Fibroblast of skin of abdomen (primary cell): ENCODE measurements at regions not wholly inside any gene's neighbourhood (a gene's known extent, or its start where the extent isn't known, plus 50 kb on each side); places are given as distances from the start of the nearest gene placed in this dataset.

Source experiments
- DNase-seq: peaks from one replicate; pipeline ENCODE4 v3.0.0-alpha.2; 2013

DNA sequence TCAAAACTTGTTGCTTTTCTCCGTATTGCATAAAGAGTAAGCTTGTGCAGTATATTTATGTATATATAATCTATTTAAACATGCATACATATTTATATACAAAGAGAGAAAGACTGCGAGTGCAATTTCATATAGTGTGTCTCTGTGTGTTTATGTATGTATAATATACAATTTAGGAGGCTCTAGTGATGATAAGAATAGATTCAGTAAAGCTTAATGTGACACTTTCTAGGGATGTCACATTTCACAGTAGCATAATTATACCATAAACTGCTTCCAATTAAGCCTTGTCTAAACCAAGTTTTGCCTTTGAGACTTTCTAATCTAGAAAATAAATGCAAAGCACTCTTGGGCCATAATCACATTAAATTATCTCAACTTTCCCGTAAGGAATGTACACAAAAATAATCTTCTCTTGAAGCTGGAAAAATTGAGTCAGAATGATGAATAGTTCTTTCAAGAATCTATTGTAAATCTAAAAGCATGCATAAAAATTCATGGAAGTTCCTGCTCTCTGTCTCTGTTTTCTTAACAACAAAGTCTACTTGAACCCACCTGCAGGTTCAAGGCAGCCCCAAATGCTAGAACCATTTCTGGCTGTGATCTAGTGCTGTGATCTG lies 114.1 kb upstream of the NPY2R start:
- no peak for DNase-seq

DNA sequence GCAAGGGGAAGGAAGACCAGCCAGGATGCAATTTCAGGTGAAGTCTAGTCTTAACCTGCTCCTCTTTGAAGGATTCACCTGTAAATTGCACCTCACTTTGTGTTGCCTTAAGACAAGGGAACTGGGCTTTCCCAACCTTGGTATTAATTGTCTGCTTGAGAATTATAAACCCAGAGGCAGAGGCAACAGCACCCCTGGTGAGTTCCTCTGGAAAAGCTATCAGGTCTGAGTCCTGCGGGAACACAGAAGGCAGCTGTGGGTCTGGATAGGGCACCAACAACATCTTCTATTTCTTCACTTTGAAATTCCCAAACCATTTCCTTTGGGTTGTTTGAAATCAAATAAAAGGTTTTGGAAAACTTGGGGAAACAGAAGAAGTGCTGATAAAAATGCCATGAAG lies 109.2 kb upstream of the NPY2R start:
- no peak for DNase-seq

DNA sequence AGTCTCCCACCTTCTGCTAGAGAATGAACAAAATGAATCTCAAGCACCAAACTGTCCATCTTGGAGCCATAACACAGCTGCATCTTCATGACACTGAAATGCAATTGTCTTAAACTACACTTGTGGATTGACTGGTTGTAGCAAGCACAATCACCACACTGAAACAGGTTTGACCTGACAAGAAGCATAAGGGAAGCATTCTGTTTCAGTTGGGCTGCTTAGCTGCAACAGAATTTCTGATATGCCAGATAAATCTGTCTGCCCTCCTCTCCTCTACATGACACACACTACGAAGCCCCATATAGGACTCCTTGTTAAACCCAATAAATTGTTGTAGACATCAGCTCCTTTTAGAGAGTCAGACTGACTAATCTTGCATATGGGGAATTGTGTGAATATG lies 101.8 kb upstream of the NPY2R start:
- no peak for DNase-seq

- no peak for DNase-seq
Measured at GRCh38 chr4:155107059-155107458, 101.4 kb upstream of the NPY2R start.

GRCh38 chr4:155114790-155115189 lies 93.6 kb upstream of the NPY2R start:
- DNase-seq, result no peak

GRCh38 chr4:155119006-155119405 lies 89.4 kb upstream of the NPY2R start:
- DNase-seq, result no peak

- no peak for DNase-seq
Measured at GRCh38 chr4:155120536-155120935, 87.9 kb upstream of the NPY2R start.

DNA sequence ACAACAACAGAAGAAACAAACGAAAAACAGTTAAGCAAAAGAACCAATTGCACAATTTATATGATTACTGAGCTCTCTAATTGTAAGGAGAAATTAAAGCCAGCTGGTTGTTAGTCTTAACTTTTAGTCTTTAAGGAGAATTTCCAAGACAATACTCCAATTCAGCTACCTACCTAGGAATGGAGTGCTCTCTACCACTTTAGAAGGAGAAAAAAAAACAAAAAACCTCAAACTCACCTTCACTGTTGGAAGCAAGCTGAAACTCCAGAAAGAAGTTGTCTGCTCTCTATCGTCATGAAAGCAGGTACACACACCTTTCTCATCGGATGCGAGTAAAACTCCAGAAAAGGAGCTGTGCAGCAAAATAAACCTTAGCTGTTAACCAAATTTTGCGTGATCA lies 86.1 kb upstream of the NPY2R start:
- DNase-seq, result no peak

- no peak for DNase-seq
Measured at GRCh38 chr4:155134136-155134535, 74.3 kb upstream of the NPY2R start.

DNA sequence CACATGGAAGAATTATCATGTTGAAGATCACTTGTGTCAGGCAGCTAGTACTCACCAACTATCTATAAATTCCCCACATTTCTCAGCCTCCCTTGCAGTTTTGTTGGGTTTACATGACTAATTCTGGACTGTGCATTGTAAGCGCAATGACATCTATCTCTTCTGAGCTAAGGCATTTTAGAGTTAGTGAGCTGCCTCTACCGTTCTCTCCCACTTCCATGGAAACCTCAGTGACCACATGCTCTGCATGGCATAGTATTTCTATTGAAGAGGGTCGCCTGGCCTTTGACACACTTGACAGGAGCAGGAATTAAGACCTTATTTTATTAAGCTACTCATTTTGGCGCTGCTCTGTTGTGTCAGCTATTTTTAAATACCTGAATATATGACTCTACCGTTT lies 67.5 kb upstream of the NPY2R start:
- no peak for DNase-seq

DNA sequence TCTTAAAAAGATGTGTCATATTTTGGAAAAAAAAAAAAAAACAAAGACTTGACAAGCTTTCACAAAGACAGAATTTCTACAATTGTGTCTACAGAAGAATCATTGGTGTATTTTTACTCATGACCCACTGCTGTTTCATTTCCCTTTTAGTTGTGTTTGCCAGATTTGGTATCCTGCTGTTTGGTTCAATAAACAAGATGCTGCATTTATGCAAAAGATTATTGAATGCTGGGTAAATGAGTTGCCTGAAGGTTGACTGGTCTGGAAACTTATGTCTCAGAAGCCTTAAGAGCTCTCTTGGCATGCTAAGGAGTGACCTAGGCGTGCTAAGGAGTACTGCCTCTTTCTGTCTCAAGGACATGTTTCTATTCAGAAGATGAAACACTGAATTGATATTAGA lies 64.9 kb upstream of the NPY2R start:
- DNase-seq, result no peak
